Psoas muscle (tissue), 7 donors: ENCODE measurements at regions not wholly inside any gene's neighbourhood (a gene's known extent, or its start where the extent isn't known, plus 50 kb on each side); places are given as distances from the start of the nearest gene placed in this dataset.

Experiments used
- ATAC-seq, 4 donors: fragments of 200-7000 bp; cut with Tn5 transposase; one replicate each; pipeline ENCODE4 v1.9.1; 2020; ENCODE audit warnings: moderate library complexity in 3 of 4, mild to moderate bottlenecking in 2 of 4
- DNase-seq, 2 donors: peaks; one replicate each; pipeline ENCODE4 v3.0.0-alpha.2; 2020
- H3K27ac ChIP-seq: fragments of 200-600 bp; one replicate; pipeline ENCODE4 v1.8.0; 2022
- H3K27me3 ChIP-seq, 3 donors: fragments of 200-600 bp in 1 of 3; one replicate each; pipeline versions ENCODE4 v1.6.1 to v1.8.0; 2013 to 2022; ENCODE audit warnings: low read length in 2 of 3, mild to moderate bottlenecking in 2 of 3, moderate library complexity in 1 of 3; ENCODE audit not compliant: insufficient read depth in 3 of 3
- H3K36me3 ChIP-seq, 2 donors: fragments of 200-600 bp in 1 of 2; one replicate each; pipeline versions ENCODE4 v1.6.1 to v1.8.0; 2013 to 2022; ENCODE audit warnings: low read depth in 1 of 2, mild to moderate bottlenecking in 1 of 2, moderate library complexity in 1 of 2; ENCODE audit not compliant: insufficient read depth in 1 of 2
- H3K4me1 ChIP-seq: fragments of 200-600 bp; one replicate; pipeline ENCODE4 v1.8.0; 2022
- H3K4me3 ChIP-seq: fragments of 200-600 bp; one replicate; pipeline ENCODE4 v1.8.0; 2022; ENCODE audit warnings: mild to moderate bottlenecking
- H3K9me3 ChIP-seq: fragments of 200-600 bp; one replicate; pipeline ENCODE4 v1.8.0; 2022
- WGBS, 3 donors: extraction: QIAGEN DNeasy Blood & Tissue Kit; methylation state at CpG; one replicate each; pipeline versions ENCODE4 v1.1.6 to v1.1.7; 2013; 5-methylcytosine and 5-hydroxymethylcytosine counted together
- intact Hi-C, 2 donors: fragments of 100-400 bp; cut with DNase I; formaldehyde crosslinking; loops; one replicate each; pipeline versions ENCODE4 v1.11.0 to v1.14.2; 2022
- TF ChIP-seq, protein P1 (sequence below): fragments of 200-600 bp; IDR thresholded peaks from one replicate; pipeline ENCODE4 v1.8.0; 2022; ENCODE audit warnings: antibody characterized with exemption
- donor health status: healthy with polysubstance abuse.
- donor health status: DM: no; HTN: no; CAD: no; lungs with moderate emphysema.
- donor health status: Bipolar disorder and iron deficiency.
- donor health status: healthy.
- donor health status: DM: yes; HTN: yes; CAD: no.
- donor health status: DM: no; HTN: no; CAD: no.
- donor health status: DM: yes; HTN: yes; CAD: no.

GRCh38 chr7:79528421-79528820, 75.0 kb upstream of the MAGI2 start:
- Histone ChIP-seq H3K4me1 (no peaks in the 10 kb centered on the region), H3K9me3 (no peaks in the 10 kb centered on the region), H3K4me3 (no peak overlapping the region), H3K36me3 (no peaks in the 10 kb centered on the region), H3K27me3 (no peaks in the 10 kb centered on the region), H3K27ac (no peak overlapping the region)
- TF ChIP-seq, protein P1, sequence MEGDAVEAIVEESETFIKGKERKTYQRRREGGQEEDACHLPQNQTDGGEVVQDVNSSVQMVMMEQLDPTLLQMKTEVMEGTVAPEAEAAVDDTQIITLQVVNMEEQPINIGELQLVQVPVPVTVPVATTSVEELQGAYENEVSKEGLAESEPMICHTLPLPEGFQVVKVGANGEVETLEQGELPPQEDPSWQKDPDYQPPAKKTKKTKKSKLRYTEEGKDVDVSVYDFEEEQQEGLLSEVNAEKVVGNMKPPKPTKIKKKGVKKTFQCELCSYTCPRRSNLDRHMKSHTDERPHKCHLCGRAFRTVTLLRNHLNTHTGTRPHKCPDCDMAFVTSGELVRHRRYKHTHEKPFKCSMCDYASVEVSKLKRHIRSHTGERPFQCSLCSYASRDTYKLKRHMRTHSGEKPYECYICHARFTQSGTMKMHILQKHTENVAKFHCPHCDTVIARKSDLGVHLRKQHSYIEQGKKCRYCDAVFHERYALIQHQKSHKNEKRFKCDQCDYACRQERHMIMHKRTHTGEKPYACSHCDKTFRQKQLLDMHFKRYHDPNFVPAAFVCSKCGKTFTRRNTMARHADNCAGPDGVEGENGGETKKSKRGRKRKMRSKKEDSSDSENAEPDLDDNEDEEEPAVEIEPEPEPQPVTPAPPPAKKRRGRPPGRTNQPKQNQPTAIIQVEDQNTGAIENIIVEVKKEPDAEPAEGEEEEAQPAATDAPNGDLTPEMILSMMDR, result no peak
- WGBS, 3 donors, result 50 to 58% (median 50%) methylated on average over 1 of the region's 1 CpG
- DNase-seq (no peak), ATAC-seq (no peak)
- intact Hi-C loops, result no loop called here

GRCh38 chr7:79524048-79524447, 70.6 kb upstream of the MAGI2 start:
- no peaks in the 10 kb centered on the region for H3K4me1 ChIP-seq
- WGBS, 3 donors, result 83 to 86% (median 86%) methylated on average over 4 of the region's 4 CpGs

DNA sequence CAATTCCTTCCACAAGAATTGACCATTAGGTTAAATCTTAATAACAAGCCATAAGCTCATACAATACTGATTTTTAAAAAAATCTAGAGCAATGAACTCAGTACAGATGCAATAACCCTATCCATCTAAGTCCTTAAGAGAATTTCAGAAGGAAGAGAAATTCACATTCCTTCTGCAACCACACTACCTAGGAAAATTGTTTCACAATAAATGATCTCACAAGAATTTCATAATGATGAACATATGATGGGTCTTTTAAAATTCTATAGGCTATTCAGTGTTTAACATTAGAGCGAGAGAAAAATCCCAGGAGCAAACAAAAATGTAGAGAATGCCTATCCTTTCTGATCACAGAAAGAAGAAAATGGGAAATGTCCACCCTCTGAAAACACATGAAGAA, 70.0 kb upstream of the MAGI2 start:
- intact Hi-C loops, result no loop called here
- Histone ChIP-seq H3K4me1 (no peaks in the 10 kb centered on the region), H3K27ac (no peak overlapping the region), H3K4me3 (no peak overlapping the region), H3K9me3 (no peaks in the 10 kb centered on the region), H3K27me3 (no peaks in the 10 kb centered on the region), H3K36me3 (no peaks in the 10 kb centered on the region)
- TF ChIP-seq, protein P1, result no peak
- DNase-seq (no peak), ATAC-seq (no peak)
- 52 to 57% (median 53%) methylated on average over 1 of the region's 1 CpG for WGBS, 3 donors

More at GRCh38 chr7:79524048-79524447, 70.6 kb upstream of the MAGI2 start:
- Histone ChIP-seq H3K36me3 (no peaks in the 10 kb centered on the region), H3K27me3 (no peaks in the 10 kb centered on the region), H3K4me3 (no peak overlapping the region), H3K9me3 (no peaks in the 10 kb centered on the region), H3K27ac (no peak overlapping the region)
- TF ChIP-seq, protein P1, result no peak
- intact Hi-C loops, result no loop called here
- ATAC-seq (no peak), DNase-seq (no peak)

- 75 to 86% (median 85%) methylated on average over 1 of the region's 1 CpG for WGBS, 3 donors
- no peaks in the 10 kb centered on the region for H3K27me3 ChIP-seq
- no peak overlapping the region for H3K27ac ChIP-seq
- DNase-seq, result no peak
- H3K4me1 ChIP-seq, result no peaks in the 10 kb centered on the region
- intact Hi-C loops, result no loop called here
- TF ChIP-seq, protein P1, result no peak
- no peaks in the 10 kb centered on the region for H3K36me3 ChIP-seq
- no peak for ATAC-seq
- H3K9me3 ChIP-seq, result no peaks in the 10 kb centered on the region
- no peak overlapping the region for H3K4me3 ChIP-seq
Measured at GRCh38 chr7:79520543-79520942, 67.1 kb upstream of the MAGI2 start.

- Histone ChIP-seq H3K4me3 (no peak overlapping the region), H3K9me3 (no peaks in the 10 kb centered on the region), H3K27ac (no peak overlapping the region), H3K4me1 (no peaks in the 10 kb centered on the region), H3K36me3 (no peaks in the 10 kb centered on the region), H3K27me3 (no peaks in the 10 kb centered on the region)
- no peak for DNase-seq
- 70 to 75% (median 74%) methylated on average over 3 of the region's 3 CpGs for WGBS, 3 donors
- intact Hi-C loops, result no loop called here
- TF ChIP-seq, protein P1, result no peak
- ATAC-seq, result no peak
Measured at GRCh38 chr7:79515358-79515757, 61.9 kb upstream of the MAGI2 start.
